Heart left ventricle (tissue), 13 donors: ENCODE measurements at regions not wholly inside any gene's neighbourhood (a gene's known extent, or its start where the extent isn't known, plus 50 kb on each side); places are given as distances from the start of the nearest gene placed in this dataset.

Source experiments
- POLR2A ChIP-seq, 2 donors: fragments of 450-650 bp; IDR thresholded peaks; one replicate each; pipeline ENCODE4 v1.6.1; 2017; ENCODE audit warnings: antibody characterized with exemption in 2 of 2, mild to moderate bottlenecking in 2 of 2, moderate library complexity in 2 of 2
- TF ChIP-seq, protein P1 (sequence below), 12 donors: fragments of 200-600 bp; sonication (generic) in 4 of 12; IDR thresholded peaks; one replicate each; pipeline versions ENCODE4 v1.5.0 to v1.8.0; 2018 to 2022; ENCODE audit warnings: antibody characterized with exemption in 12 of 12, mild to moderate bottlenecking in 5 of 12
- donor health status: ischemic (EF 13 %, LVEDD 7.1; RV severe dilation, severe dysfunction).
- donor health status: DM: no; HTN: yes; CAD: no.
- donor health status: DM: no; HTN: no; CAD: no.
- donor health status: ischemic (EF 25% LVEDD 6.9; RV normal size, moderate dysfunction).
- donor health status: ischemic (EF 25% LVEDD 5.7; RV mildly dilated, moderate dysfunction).
- donor health status: ischemic (EF 35%, LVEDD 5.7; RV mildly dilated, moderate dysfunction).
- donor health status: nonischemic (EF 11% LVEDD 7.7; RV severe dilation, severe dysfunction).
- donor health status: DM: yes; HTN: yes; CAD: no.
- donor health status: PGD.
- donor health status: ischemic (EF 29% LVEDD 5.4; RV normal size, mild dysfunction).
- donor health status: nonischemic (EF 23%, LVEDD 6.1; RV moderate dilation, normal function).

GRCh38 chr12:74751441-74751840 lies 213.8 kb downstream of the ATXN7L3B start:
- no peak for TF ChIP-seq POLR2A (IDR thresholded peaks at IDR 0.05)
- TF ChIP-seq, protein P1, sequence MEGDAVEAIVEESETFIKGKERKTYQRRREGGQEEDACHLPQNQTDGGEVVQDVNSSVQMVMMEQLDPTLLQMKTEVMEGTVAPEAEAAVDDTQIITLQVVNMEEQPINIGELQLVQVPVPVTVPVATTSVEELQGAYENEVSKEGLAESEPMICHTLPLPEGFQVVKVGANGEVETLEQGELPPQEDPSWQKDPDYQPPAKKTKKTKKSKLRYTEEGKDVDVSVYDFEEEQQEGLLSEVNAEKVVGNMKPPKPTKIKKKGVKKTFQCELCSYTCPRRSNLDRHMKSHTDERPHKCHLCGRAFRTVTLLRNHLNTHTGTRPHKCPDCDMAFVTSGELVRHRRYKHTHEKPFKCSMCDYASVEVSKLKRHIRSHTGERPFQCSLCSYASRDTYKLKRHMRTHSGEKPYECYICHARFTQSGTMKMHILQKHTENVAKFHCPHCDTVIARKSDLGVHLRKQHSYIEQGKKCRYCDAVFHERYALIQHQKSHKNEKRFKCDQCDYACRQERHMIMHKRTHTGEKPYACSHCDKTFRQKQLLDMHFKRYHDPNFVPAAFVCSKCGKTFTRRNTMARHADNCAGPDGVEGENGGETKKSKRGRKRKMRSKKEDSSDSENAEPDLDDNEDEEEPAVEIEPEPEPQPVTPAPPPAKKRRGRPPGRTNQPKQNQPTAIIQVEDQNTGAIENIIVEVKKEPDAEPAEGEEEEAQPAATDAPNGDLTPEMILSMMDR (IDR thresholded peaks at IDR 0.05), result no peak
